ENCODE measurements at regions not wholly inside any gene's neighbourhood (a gene's known extent, or its start where the extent isn't known, plus 50 kb on each side); places are given as distances from the start of the nearest gene placed in this dataset.

GRCh38 chr11:95345651-95346050 lies 114.6 kb upstream of the SESN3 start:
- Histone ChIP-seq H2BK120ac (replicated peaks; ENCODE audit: low read depth, low read length) (no peak overlapping the region), H4K8ac (ENCODE audit: extremely low read depth, insufficient read depth, low read length) (no peak overlapping the region), H3K27me3 (replicated peaks in 1 of 4; ENCODE audit: control insufficient read depth in 3 of 4, extremely low read depth in 1 of 4, insufficient read depth in 3 of 4, low read length in 3 of 4) (no peaks in the 10 kb centered on the region), H2BK12ac (ENCODE audit: low read depth, low read length) (no peak overlapping the region), H3K36me3 (ENCODE audit: control insufficient read depth in 2 of 4, insufficient read depth in 4 of 4, low read length in 3 of 4) (no peaks in the 10 kb centered on the region), H3K9me3 (ENCODE audit: insufficient read depth in 2 of 2, low read depth in 1 of 2, low read length in 1 of 2) (0 out of 4 replicates have a peak, but pooled peaks cover 0 to 3% of the 10 kb centered on the region in 2 experiments), H3K56ac (replicated peaks; ENCODE audit: insufficient read length, low read depth, low read length) (no peak overlapping the region), H3K4me3 (ENCODE audit: extremely low read depth in 1 of 4, insufficient read depth in 2 of 4, low read depth in 3 of 4, low read length in 4 of 4) (no peak overlapping the region), H3K27ac (ENCODE audit: low read depth, low read length) (no peak overlapping the region), H4K5ac (ENCODE audit: insufficient read length, low read depth, low read length) (no peak overlapping the region), H3K4ac (replicated peaks; ENCODE audit: insufficient read length, low read depth, low read length) (no peak overlapping the region), H2AK5ac (ENCODE audit: low read depth, low read length) (no peak overlapping the region), H3K4me2 (ENCODE audit: insufficient read depth in 1 of 2, low read depth in 2 of 2, low read length in 2 of 2) (no peak overlapping the region), H2BK5ac (ENCODE audit: low read depth, low read length) (no peak overlapping the region), H4K20me1 (replicated peaks in 1 of 2; ENCODE audit: control insufficient read depth in 1 of 2, insufficient read depth in 2 of 2, low read length in 2 of 2) (no peaks in the 10 kb centered on the region), H2AFZ (ENCODE audit: low read length) (no peak overlapping the region), H3K4me1 (replicated peaks in 1 of 4; ENCODE audit: control insufficient read depth in 3 of 4, insufficient read depth in 4 of 4, low read length in 3 of 4) (peaks cover 0 to 5% (median 0%) of the 10 kb centered on the region in 4 experiments; a peak in 2 of 7 replicates), H3K23me2 (ENCODE audit: low read depth, low read length) (no peaks in the 10 kb centered on the region), H3K23ac (ENCODE audit: insufficient read length) (no peak overlapping the region), H4K91ac (replicated peaks; ENCODE audit: insufficient read length, low read length) (no peak overlapping the region), H3K79me1 (ENCODE audit: low read depth, low read length) (no peaks in the 10 kb centered on the region), H3K14ac (ENCODE audit: insufficient read length) (no peak overlapping the region), H2BK15ac (ENCODE audit: low read length) (no peak overlapping the region), H3K9ac (replicated peaks in 1 of 4; ENCODE audit: extremely low read depth in 1 of 4, low read depth in 3 of 4, low read length in 3 of 4) (no peak overlapping the region), H3K18ac (ENCODE audit: extremely low read depth, low read length) (no peak overlapping the region), H3K79me2 (ENCODE audit: control insufficient read depth in 1 of 2, insufficient read depth in 2 of 2, low read length in 2 of 2) (no peaks in the 10 kb centered on the region), H2BK20ac (ENCODE audit: low read length) (no peak overlapping the region)
- no peak for FAIRE-seq
- ChIA-PET CTCF (ENCODE audit: partially characterized antibody) (interaction anchor here (1.6 kb wide), 1 partner anchor 187 kb away, joined by 3 read pairs; no protein-coding TSS in a partner anchor), POLR2A (ENCODE audit: partially characterized antibody) (no interaction called here)
- DNase-seq (ENCODE audit: low read depth in 1 of 2, low spot score in 2 of 2): no peak
- TF ChIP-seq BACH1 (IDR thresholded peaks at IDR 0.05; ENCODE audit: low read length) (no peak), TEAD4 (IDR thresholded peaks at IDR 0.05; ENCODE audit: low read depth, low read length) (no peak), TAF7 (optimal IDR thresholded peaks at IDR 0.05; ENCODE audit: borderline replicate concordance, low read depth, low read length) (no peak), RAD21 (IDR thresholded peaks at IDR 0.05 in 1 of 2, conservative IDR thresholded peaks at IDR 0.05 in 1 of 2; ENCODE audit: low read depth in 2 of 2, low read length in 2 of 2) (no peak), HDAC6 (IDR thresholded peaks at IDR 0.05; ENCODE audit: low read depth, low read length) (no peak), SAP30 (IDR thresholded peaks at IDR 0.05; ENCODE audit: insufficient read depth, insufficient replicate concordance, low read length) (no peak), SIN3A (conservative IDR thresholded peaks at IDR 0.05 in 1 of 2, IDR thresholded peaks at IDR 0.05 in 1 of 2; ENCODE audit: low read depth in 1 of 2, low read length in 2 of 2) (no peak), CBX8 (IDR thresholded peaks at IDR 0.05; ENCODE audit: borderline replicate concordance, low read depth, low read length) (no peak), KDM5A (IDR thresholded peaks at IDR 0.05; ENCODE audit: low read length) (no peak), TAF1 (IDR thresholded peaks at IDR 0.05; ENCODE audit: low read depth, low read length) (no peak), SIRT6 (IDR thresholded peaks at IDR 0.05; ENCODE audit: low read length) (no peak), CEBPB (IDR thresholded peaks at IDR 0.05; ENCODE audit: low read depth, low read length) (no peak), CTBP2 (IDR thresholded peaks at IDR 0.05; ENCODE audit: borderline replicate concordance, insufficient read depth, insufficient read length, low read length) (no peak)
